Choroid plexus epithelial cell (primary cell): ENCODE measurements at regions not wholly inside any gene's neighbourhood (a gene's known extent, or its start where the extent isn't known, plus 50 kb on each side); places are given as distances from the start of the nearest gene placed in this dataset.

Experiments
- DNase-seq: peaks from one replicate; pipeline ENCODE4 v3.0.0-alpha.2; 2010; ENCODE audit warnings: low read depth
- H3K4me3 ChIP-seq: 2 replicates; pipeline ENCODE4 v1.5.1; 2011; ENCODE audit warnings: low read depth, mild to moderate bottlenecking, control low read depth, low read length, moderate library complexity
- CTCF ChIP-seq: conservative IDR thresholded peaks from 2 replicates; pipeline ENCODE4 v1.5.1; 2011; ENCODE audit warnings: low read depth, mild to moderate bottlenecking, control low read depth, inconsistent platforms, low read length, moderate library complexity

DNA sequence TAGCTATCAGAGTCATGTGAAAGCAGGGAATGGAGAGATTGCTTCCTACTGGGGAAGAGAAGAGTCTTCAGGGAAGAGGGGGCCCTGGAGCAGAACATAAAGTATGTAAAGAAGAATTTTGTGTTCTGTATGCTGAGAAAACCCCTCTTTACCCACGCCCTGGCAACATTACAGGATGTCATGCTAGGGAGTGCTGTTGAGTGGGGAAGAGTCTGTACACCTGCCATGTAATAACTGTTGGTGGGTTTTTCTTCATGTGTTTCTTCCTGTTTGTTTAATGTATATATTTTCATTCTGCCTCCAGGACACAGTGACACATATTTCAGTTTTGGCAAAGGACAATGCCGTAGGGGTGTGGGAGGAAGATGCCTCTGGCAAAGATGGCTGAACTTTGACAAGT lies 122.8 kb upstream of the LPP start:
- TF ChIP-seq CTCF: no peak
- DNase-seq: no peak
- H3K4me3 ChIP-seq: no peak overlapping the region

DNA sequence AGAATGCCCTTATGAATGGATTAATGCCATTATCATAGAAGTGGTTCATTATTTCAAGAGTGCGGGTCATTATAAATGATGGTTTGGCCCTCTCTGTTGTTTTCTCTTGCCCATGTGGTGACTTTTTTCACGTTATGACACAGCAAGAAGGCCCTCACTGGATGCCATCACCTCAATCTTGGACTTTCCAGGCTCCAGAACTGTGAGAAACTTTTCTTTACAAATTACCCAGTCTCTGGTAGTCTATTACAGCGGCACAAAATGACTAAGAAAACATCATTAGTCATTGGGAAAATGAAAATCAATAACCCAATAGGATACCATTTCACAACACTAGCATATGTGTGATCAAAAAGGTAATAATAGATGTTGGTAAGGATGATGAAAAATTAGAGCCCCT lies 119.0 kb upstream of the LPP start:
- DNase-seq: no peak
- no peak for TF ChIP-seq CTCF
- no peak overlapping the region for H3K4me3 ChIP-seq

GRCh38 chr3:188036375-188037194 lies 117.4 kb upstream of the LPP start:
- TF ChIP-seq CTCF: no peak
- DNase-seq: no peak
- no peak overlapping the region for H3K4me3 ChIP-seq

DNA sequence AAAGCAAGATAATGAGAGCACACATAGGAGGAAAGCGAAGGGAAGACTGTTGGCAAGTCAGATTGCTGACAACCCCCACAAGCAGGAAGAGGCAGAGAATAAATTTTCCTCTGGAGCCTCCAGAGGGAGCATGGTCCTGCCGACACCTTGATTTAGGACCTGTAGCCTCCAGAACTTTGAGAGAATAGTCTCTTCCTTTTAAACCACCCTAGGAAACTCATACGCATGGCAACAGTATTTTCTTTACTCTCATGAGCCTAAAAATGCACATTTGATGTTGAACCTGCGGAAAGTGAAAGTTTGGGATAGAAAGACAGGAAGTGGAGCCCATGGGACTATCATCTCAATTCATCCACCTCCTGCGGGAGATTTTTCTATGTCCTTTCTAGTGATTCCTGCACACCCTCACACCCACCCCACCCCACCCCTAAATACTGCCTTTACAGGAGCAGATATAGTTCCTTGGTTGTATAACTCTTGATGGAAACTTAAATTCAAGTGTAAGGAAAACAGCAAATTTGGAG lies 116.7 kb upstream of the LPP start:
- peak; percentile 70 for TF ChIP-seq CTCF
- peak; percentile 70 for DNase-seq
- peak overlapping the region; percentile 23 for H3K4me3 ChIP-seq

DNA sequence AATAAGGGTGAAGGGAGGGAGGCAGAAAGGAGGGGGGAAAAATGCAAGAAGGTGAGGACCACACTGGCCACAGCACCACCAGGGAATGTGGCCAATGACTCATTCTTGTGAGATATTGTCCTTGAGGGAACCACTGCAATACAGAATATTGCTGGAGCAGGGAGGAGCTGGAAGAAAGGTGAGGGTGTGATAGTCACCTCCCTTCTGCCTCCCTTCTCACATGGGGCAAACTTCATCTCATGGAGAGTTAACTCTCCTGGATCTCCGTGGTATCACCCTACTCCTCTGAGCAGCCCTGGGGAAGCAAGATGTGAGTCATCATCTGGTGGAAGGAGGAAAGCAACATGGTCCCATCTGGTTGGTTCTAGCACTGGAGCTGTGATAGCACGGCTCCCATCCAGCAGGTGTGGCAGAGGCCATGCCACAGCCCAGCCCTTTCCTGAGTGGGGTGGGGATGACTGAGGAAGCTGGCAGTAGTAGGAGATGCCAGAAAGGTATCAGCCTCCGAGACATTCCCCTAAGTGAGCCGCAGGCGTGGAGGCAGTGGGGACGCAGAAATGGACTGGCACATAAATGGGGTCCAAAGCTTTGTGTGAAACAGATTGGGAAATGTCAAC lies 115.9 kb upstream of the LPP start:
- no peak for TF ChIP-seq CTCF
- no peak overlapping the region for H3K4me3 ChIP-seq
- no peak for DNase-seq

DNA sequence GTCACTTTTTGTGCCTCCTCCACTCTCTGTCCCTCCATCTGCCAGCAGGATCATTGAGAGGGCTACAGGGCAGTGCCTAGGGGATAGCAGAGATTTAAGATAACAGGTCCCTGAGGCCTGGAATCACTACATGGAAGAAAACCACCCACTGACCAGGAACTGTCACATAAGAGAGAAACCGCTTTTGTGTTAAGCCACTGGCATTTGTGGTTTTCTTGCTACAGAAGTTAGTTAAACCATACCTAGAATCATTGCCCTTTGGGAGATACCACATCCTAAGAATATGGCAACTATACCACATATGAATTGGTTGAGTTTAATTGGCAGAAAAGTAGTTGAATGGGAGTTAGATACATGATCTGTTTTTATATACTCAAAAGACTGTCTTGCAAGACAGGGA lies 112.8 kb upstream of the LPP start:
- DNase-seq: no peak
- TF ChIP-seq CTCF: no peak

More for the DNA sequence above, 112.8 kb upstream of the LPP start:
- no peak overlapping the region for H3K4me3 ChIP-seq
